ENCODE measurements at regions not wholly inside any gene's neighbourhood (a gene's known extent, or its start where the extent isn't known, plus 50 kb on each side); places are given as distances from the start of the nearest gene placed in this dataset.

DNA sequence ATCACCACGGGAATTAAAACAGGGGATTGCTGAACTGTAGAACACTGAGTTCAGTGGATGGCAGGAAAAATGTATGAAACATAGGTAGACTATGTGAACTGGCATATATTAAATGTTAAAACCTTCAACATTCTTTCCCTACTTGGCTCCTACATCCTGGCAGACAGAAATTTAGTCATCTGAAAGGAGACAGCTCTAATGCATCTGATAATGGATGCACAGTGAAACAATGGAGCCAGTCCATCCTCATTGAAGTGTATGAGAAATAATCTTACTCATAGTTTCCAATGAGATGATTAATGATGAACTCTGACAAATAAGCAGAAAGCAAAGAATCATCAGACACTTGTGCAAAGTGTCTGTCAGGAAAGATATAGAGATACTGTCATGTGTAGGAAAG, 1629.7 kb upstream of the TMEFF2 start:
- H3K27ac ChIP-seq, result no peak overlapping the region
- TF ChIP-seq ZFX (IDR thresholded peaks at IDR 0.05; ENCODE audit: borderline replicate concordance), result no peak
- TF ChIP-seq, protein P1, sequence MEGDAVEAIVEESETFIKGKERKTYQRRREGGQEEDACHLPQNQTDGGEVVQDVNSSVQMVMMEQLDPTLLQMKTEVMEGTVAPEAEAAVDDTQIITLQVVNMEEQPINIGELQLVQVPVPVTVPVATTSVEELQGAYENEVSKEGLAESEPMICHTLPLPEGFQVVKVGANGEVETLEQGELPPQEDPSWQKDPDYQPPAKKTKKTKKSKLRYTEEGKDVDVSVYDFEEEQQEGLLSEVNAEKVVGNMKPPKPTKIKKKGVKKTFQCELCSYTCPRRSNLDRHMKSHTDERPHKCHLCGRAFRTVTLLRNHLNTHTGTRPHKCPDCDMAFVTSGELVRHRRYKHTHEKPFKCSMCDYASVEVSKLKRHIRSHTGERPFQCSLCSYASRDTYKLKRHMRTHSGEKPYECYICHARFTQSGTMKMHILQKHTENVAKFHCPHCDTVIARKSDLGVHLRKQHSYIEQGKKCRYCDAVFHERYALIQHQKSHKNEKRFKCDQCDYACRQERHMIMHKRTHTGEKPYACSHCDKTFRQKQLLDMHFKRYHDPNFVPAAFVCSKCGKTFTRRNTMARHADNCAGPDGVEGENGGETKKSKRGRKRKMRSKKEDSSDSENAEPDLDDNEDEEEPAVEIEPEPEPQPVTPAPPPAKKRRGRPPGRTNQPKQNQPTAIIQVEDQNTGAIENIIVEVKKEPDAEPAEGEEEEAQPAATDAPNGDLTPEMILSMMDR (IDR thresholded peaks at IDR 0.05), result no peak

DNA sequence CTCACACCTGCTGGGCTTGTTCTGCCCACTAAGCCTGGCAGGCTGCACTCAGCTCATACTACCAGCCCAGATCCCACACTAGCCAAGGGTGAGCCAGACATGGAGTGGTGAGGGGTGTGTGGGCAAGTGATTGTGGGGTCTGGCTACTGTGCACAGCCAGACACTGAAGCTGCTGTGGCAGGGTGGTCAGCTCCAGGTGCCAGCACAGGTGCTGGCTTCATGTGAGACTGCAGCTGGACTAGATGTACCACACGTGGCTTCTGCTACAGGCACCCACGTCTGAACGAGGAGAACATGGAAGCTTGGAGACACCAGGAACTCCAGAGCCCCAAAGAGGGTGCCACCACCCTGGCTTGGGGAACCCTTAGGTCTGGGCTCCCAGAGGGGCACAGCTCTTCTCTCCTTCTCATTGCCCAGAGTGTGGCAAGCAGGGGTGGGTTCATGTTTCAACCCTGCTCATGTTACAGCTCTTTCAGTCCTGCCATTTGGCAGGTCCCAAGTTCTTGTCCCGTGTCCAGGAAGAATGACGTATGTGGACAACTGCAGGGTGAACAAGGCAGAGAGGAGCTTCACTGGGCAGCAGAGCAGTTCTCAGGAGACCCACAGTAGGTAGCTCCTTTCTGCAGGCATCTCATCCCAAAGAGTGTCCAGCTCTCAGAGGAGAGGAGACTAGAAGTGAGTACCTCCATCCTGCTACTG, 1624.2 kb upstream of the TMEFF2 start:
- TF ChIP-seq, protein P1 (IDR thresholded peaks at IDR 0.05), result no peak
- no peak for TF ChIP-seq ZFX (IDR thresholded peaks at IDR 0.05; ENCODE audit: borderline replicate concordance)
- H3K27ac ChIP-seq, result no peak overlapping the region

DNA sequence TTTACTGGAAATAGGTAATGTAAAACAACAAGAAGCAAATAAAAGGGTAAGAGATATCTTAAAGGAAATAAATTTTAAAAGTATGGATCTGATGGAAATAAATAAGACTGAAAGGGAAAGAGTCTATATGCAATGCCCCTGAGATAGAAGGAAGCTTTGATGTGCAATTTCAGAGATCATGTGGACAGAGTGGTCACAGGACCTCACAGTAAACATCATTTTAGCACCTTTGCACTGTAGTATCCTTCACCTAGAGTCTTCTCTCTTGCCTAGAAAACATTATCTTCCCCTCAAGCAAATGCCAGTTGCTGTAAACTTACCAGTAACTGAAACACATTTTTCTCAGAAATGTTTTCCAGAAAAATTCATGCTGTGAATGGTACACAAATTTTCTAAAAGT, 1621.3 kb upstream of the TMEFF2 start:
- TF ChIP-seq ZFX (IDR thresholded peaks at IDR 0.05; ENCODE audit: borderline replicate concordance), result no peak
- TF ChIP-seq, protein P1 (IDR thresholded peaks at IDR 0.05), result no peak

DNA sequence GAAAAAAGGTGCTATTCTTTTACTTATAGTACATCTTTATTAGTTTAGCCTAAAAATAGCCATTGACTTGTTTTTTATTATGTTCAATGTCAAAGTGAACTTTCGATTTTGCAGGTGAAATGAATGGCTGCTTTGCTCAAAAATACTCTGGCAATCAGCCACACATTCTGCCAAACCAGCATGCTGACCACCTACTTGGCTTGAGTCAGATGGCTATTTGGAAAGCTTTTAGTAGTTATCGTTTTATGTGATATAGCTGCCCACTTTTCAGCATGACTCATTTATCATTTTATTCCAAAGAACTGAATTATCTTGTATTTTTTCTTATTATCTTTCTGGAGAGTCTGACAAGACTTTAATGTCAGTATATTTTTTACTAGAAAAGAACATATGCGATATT, 1615.8 kb upstream of the TMEFF2 start:
- H3K27ac ChIP-seq, result no peak overlapping the region
- TF ChIP-seq, protein P1 (IDR thresholded peaks at IDR 0.05), result no peak
- no peak for TF ChIP-seq ZFX (IDR thresholded peaks at IDR 0.05; ENCODE audit: borderline replicate concordance)

More for the DNA sequence above, 1621.3 kb upstream of the TMEFF2 start:
- no peak overlapping the region for H3K27ac ChIP-seq

DNA sequence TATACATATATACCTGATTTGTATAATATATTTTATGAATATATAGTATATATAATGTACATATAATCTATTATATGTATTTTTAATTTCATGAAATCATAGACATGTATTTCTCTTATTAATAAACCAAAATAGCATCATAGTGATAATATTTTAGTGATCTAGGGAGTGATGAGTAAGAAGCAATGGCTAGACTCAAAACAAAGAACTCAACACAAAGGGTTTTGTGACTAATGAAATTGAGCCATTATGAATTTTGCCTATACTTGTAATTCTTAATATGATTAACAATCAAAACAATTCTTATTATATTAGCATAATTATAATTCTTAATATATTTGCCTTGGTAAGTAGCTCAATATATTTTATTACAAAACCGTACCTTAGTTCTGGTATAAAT, 1614.1 kb upstream of the TMEFF2 start:
- TF ChIP-seq, protein P1 (IDR thresholded peaks at IDR 0.05), result no peak
- TF ChIP-seq ZFX (IDR thresholded peaks at IDR 0.05; ENCODE audit: borderline replicate concordance), result no peak
- no peak overlapping the region for H3K27ac ChIP-seq

DNA sequence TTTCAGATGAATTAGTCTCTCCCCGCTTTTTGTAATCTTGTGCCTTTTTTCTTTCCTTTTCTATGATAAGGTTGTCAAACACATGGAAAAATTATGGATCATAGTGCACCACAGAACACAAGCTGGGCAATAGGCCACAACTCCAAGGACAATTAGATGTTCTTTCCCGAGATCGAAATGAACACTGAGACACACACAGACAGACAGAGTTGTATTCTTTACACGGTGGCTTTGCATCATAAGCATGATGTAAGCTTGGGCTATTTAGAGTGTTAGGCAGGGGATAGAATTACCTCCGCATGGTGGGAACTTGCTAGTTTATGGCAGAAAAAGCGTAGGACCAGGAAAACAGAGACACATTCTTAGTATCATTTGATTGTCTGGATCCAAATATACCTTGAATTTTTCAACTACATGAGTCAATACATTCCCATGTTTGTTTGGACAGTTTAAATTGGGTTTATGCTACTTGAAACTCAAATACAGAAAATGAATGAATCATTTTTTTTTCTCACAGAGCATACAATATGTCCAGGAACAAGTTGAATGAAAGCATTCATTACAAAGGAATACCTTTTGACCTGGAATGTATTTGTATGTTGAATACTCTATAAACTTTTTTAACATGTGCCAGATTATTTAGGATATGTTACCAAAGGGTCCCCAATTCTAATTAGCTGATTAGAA, 1611.5 kb upstream of the TMEFF2 start:
- no peak overlapping the region for H3K27ac ChIP-seq
- TF ChIP-seq ZFX (IDR thresholded peaks at IDR 0.05; ENCODE audit: borderline replicate concordance), result no peak
- TF ChIP-seq, protein P1 (IDR thresholded peaks at IDR 0.05), result no peak

DNA sequence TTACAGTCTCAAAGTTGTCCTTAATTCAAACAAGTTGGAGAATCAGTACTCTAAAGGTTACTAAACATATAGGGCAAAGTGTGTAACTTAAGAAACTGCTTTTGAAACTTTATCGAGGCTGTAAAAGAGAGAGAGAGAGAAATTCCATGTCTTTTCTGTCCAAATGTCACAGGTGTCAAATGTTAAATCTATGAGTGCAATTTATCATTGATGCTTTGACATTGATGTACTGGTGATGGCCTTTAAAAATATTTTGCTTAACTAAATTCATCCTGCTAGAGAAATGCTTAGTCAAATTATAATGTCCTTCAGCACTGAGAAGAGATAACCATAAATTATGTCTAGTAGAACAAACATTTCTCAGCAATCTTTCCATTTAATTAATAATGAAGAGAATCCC, 1602.1 kb upstream of the TMEFF2 start:
- TF ChIP-seq, protein P1 (IDR thresholded peaks at IDR 0.05), result no peak
- TF ChIP-seq ZFX (IDR thresholded peaks at IDR 0.05; ENCODE audit: borderline replicate concordance), result no peak
- H3K27ac ChIP-seq, result no peak overlapping the region

All from 22Rv1 (cell line).